ENCODE measurements at regions not wholly inside any gene's neighbourhood (a gene's known extent, or its start where the extent isn't known, plus 50 kb on each side); places are given as distances from the start of the nearest gene placed in this dataset.

GRCh38 chr11:71358122-71358728, 90.0 kb downstream of the DHCR7 start:
- H3K9me3 ChIP-seq (ENCODE audit: control insufficient read depth, insufficient read depth, low read length) = no peaks in the 10 kb centered on the region
- no peaks in the 10 kb centered on the region for H3K27me3 ChIP-seq (ENCODE audit: control insufficient read depth, insufficient read depth, low read length)
- 89% methylated on average over 5 of the region's 10 CpGs for WGBS (ENCODE audit: insufficient coverage)
- H3K4me1 ChIP-seq (ENCODE audit: control insufficient read depth, insufficient read depth, low read length) = no peaks in the 10 kb centered on the region
- no peak for DNase-seq (ENCODE audit: low read depth in 4 of 6, low spot score in 6 of 6)
- H3K36me3 ChIP-seq (ENCODE audit: control insufficient read depth, insufficient read depth, low read length) = no peaks in the 10 kb centered on the region
- H3K4me3 ChIP-seq (ENCODE audit: low read depth, low read length) = no peak overlapping the region
- H3K27ac ChIP-seq (ENCODE audit: low read depth, low read length) = no peak overlapping the region

GRCh38 chr11:71357414-71357813, 90.8 kb downstream of the DHCR7 start:
- 85% methylated on average over 8 of the region's 9 CpGs for WGBS (ENCODE audit: insufficient coverage)
- H3K27ac ChIP-seq (ENCODE audit: low read depth, low read length) = no peak overlapping the region
- DNase-seq (ENCODE audit: low read depth in 4 of 6, low spot score in 6 of 6) = no peak
- no peaks in the 10 kb centered on the region for H3K9me3 ChIP-seq (ENCODE audit: control insufficient read depth, insufficient read depth, low read length)
- no peaks in the 10 kb centered on the region for H3K27me3 ChIP-seq (ENCODE audit: control insufficient read depth, insufficient read depth, low read length)
- no peaks in the 10 kb centered on the region for H3K4me1 ChIP-seq (ENCODE audit: control insufficient read depth, insufficient read depth, low read length)
- H3K4me3 ChIP-seq (ENCODE audit: low read depth, low read length) = no peak overlapping the region
- H3K36me3 ChIP-seq (ENCODE audit: control insufficient read depth, insufficient read depth, low read length) = no peaks in the 10 kb centered on the region

- Histone ChIP-seq H3K9me3 (ENCODE audit: control insufficient read depth, insufficient read depth, low read length) (no peaks in the 10 kb centered on the region), H3K4me3 (ENCODE audit: low read depth, low read length) (no peak overlapping the region), H3K36me3 (ENCODE audit: control insufficient read depth, insufficient read depth, low read length) (no peaks in the 10 kb centered on the region), H3K27me3 (ENCODE audit: control insufficient read depth, insufficient read depth, low read length) (no peaks in the 10 kb centered on the region), H3K27ac (ENCODE audit: low read depth, low read length) (no peak overlapping the region), H3K4me1 (ENCODE audit: control insufficient read depth, insufficient read depth, low read length) (no peaks in the 10 kb centered on the region)
- 87% methylated on average over 6 of the region's 6 CpGs for WGBS (ENCODE audit: insufficient coverage)
- DNase-seq (ENCODE audit: low read depth in 4 of 6, low spot score in 6 of 6) = no peak
Observed at GRCh38 chr11:71356904-71357303, 91.3 kb downstream of the DHCR7 start.

GRCh38 chr11:71356280-71356876, 91.8 kb downstream of the DHCR7 start:
- H3K27ac ChIP-seq (ENCODE audit: low read depth, low read length) = no peak overlapping the region
- DNase-seq (ENCODE audit: low read depth in 4 of 6, low spot score in 6 of 6) = no peak
- H3K9me3 ChIP-seq (ENCODE audit: control insufficient read depth, insufficient read depth, low read length) = no peaks in the 10 kb centered on the region
- H3K36me3 ChIP-seq (ENCODE audit: control insufficient read depth, insufficient read depth, low read length) = no peaks in the 10 kb centered on the region
- 91% methylated on average over 4 of the region's 6 CpGs for WGBS (ENCODE audit: insufficient coverage)
- no peaks in the 10 kb centered on the region for H3K27me3 ChIP-seq (ENCODE audit: control insufficient read depth, insufficient read depth, low read length)
- no peaks in the 10 kb centered on the region for H3K4me1 ChIP-seq (ENCODE audit: control insufficient read depth, insufficient read depth, low read length)
- no peak overlapping the region for H3K4me3 ChIP-seq (ENCODE audit: low read depth, low read length)

GRCh38 chr11:71355281-71355680, 92.9 kb downstream of the DHCR7 start:
- Histone ChIP-seq H3K4me3 (ENCODE audit: low read depth, low read length) (no peak overlapping the region), H3K27me3 (ENCODE audit: control insufficient read depth, insufficient read depth, low read length) (no peaks in the 10 kb centered on the region)

GRCh38 chr11:71354394-71355105, 93.6 kb downstream of the DHCR7 start:
- Histone ChIP-seq H3K4me3 (ENCODE audit: low read depth, low read length) (no peak overlapping the region), H3K27me3 (ENCODE audit: control insufficient read depth, insufficient read depth, low read length) (no peaks in the 10 kb centered on the region), H3K9me3 (ENCODE audit: control insufficient read depth, insufficient read depth, low read length) (no peaks in the 10 kb centered on the region), H3K27ac (ENCODE audit: low read depth, low read length) (no peak overlapping the region), H3K36me3 (ENCODE audit: control insufficient read depth, insufficient read depth, low read length) (no peaks in the 10 kb centered on the region), H3K4me1 (ENCODE audit: control insufficient read depth, insufficient read depth, low read length) (no peaks in the 10 kb centered on the region)
- DNase-seq (ENCODE audit: low read depth in 4 of 6, low spot score in 6 of 6) = no peak
- 84% methylated on average over 3 of the region's 4 CpGs for WGBS (ENCODE audit: insufficient coverage)

More at GRCh38 chr11:71355281-71355680, 92.9 kb downstream of the DHCR7 start:
- no peak overlapping the region for H3K27ac ChIP-seq (ENCODE audit: low read depth, low read length)
- no peaks in the 10 kb centered on the region for H3K9me3 ChIP-seq (ENCODE audit: control insufficient read depth, insufficient read depth, low read length)
- no peak for DNase-seq (ENCODE audit: low read depth in 4 of 6, low spot score in 6 of 6)
- 90% methylated on average over 2 of the region's 2 CpGs for WGBS (ENCODE audit: insufficient coverage)
- H3K4me1 ChIP-seq (ENCODE audit: control insufficient read depth, insufficient read depth, low read length) = no peaks in the 10 kb centered on the region
- H3K36me3 ChIP-seq (ENCODE audit: control insufficient read depth, insufficient read depth, low read length) = no peaks in the 10 kb centered on the region

GRCh38 chr11:71352748-71353147, 95.4 kb downstream of the DHCR7 start:
- Histone ChIP-seq H3K9me3 (ENCODE audit: control insufficient read depth, insufficient read depth, low read length) (no peaks in the 10 kb centered on the region), H3K27me3 (ENCODE audit: control insufficient read depth, insufficient read depth, low read length) (no peaks in the 10 kb centered on the region), H3K4me1 (ENCODE audit: control insufficient read depth, insufficient read depth, low read length) (no peaks in the 10 kb centered on the region), H3K4me3 (ENCODE audit: low read depth, low read length) (no peak overlapping the region), H3K27ac (ENCODE audit: low read depth, low read length) (no peak overlapping the region), H3K36me3 (ENCODE audit: control insufficient read depth, insufficient read depth, low read length) (no peaks in the 10 kb centered on the region)
- 91% methylated on average over 6 of the region's 6 CpGs for WGBS (ENCODE audit: insufficient coverage)
- no peak for DNase-seq (ENCODE audit: low read depth in 4 of 6, low spot score in 6 of 6)

- 79% methylated on average over 8 of the region's 8 CpGs for WGBS (ENCODE audit: insufficient coverage)
- H3K27ac ChIP-seq (ENCODE audit: low read depth, low read length) = no peak overlapping the region
- H3K36me3 ChIP-seq (ENCODE audit: control insufficient read depth, insufficient read depth, low read length) = no peaks in the 10 kb centered on the region
- no peak overlapping the region for H3K4me3 ChIP-seq (ENCODE audit: low read depth, low read length)
- H3K9me3 ChIP-seq (ENCODE audit: control insufficient read depth, insufficient read depth, low read length) = no peaks in the 10 kb centered on the region
- DNase-seq (ENCODE audit: low read depth in 4 of 6, low spot score in 6 of 6) = no peak
- H3K27me3 ChIP-seq (ENCODE audit: control insufficient read depth, insufficient read depth, low read length) = no peaks in the 10 kb centered on the region
- no peaks in the 10 kb centered on the region for H3K4me1 ChIP-seq (ENCODE audit: control insufficient read depth, insufficient read depth, low read length)
Observed at GRCh38 chr11:71352226-71352625, 96.0 kb downstream of the DHCR7 start.

- 71% methylated on average over 9 of the region's 12 CpGs for WGBS (ENCODE audit: insufficient coverage)
- H3K27ac ChIP-seq (ENCODE audit: low read depth, low read length) = no peak overlapping the region
- no peak overlapping the region for H3K4me3 ChIP-seq (ENCODE audit: low read depth, low read length)
- H3K9me3 ChIP-seq (ENCODE audit: control insufficient read depth, insufficient read depth, low read length) = no peaks in the 10 kb centered on the region
- DNase-seq (ENCODE audit: low read depth in 4 of 6, low spot score in 6 of 6) = no peak
- H3K4me1 ChIP-seq (ENCODE audit: control insufficient read depth, insufficient read depth, low read length) = no peaks in the 10 kb centered on the region
- H3K36me3 ChIP-seq (ENCODE audit: control insufficient read depth, insufficient read depth, low read length) = no peaks in the 10 kb centered on the region
- H3K27me3 ChIP-seq (ENCODE audit: control insufficient read depth, insufficient read depth, low read length) = no peaks in the 10 kb centered on the region
Observed at GRCh38 chr11:71349627-71350026, 97.2 kb upstream of the SHANK2 start.

All from spinal cord (tissue), 9 donors.